ENCODE measurements at regions not wholly inside any gene's neighbourhood (a gene's known extent, or its start where the extent isn't known, plus 50 kb on each side); places are given as distances from the start of the nearest gene placed in this dataset.
"Not testable (repeated sequence)": the region's sequence is repeated elsewhere in the genome, so short reads cannot be mapped to it uniquely, and the experiment has no call there.

- H3K9me3 ChIP-seq (ENCODE audit: control extremely low read depth in 1 of 5, control insufficient read depth in 4 of 5, insufficient read depth in 2 of 5, low read depth in 1 of 5, low read length in 4 of 5); H3K27me3 ChIP-seq (replicated peaks in 2 of 5; ENCODE audit: control insufficient read depth in 4 of 5, insufficient read depth in 5 of 5, low read length in 4 of 5); DNase-seq; CTCF ChIA-PET; H3K4me1 ChIP-seq (ENCODE audit: control extremely low read depth in 1 of 4, control insufficient read depth in 4 of 4, insufficient read depth in 4 of 4, low read length in 3 of 4); POLR2A ChIA-PET; H3K36me3 ChIP-seq (ENCODE audit: control insufficient read depth in 4 of 4, insufficient read depth in 4 of 4, low read length in 3 of 4); H3K27ac ChIP-seq (ENCODE audit: insufficient read depth in 1 of 2, low read depth in 1 of 2, low read length in 2 of 2, poor library complexity in 1 of 2, severe bottlenecking in 2 of 2); H3K4me3 ChIP-seq (ENCODE audit: control insufficient read depth in 1 of 7, extremely low read depth in 1 of 7, insufficient read depth in 4 of 7, low read depth in 2 of 7, low read length in 6 of 7): not testable (repeated sequence)
- no CpG with 5 or more reads among the region's 3 CpGs for WGBS (ENCODE audit: insufficient coverage)
Observed at GRCh38 chr11:110360781-110361408, 64.5 kb upstream of the RDX start.

- WGBS (ENCODE audit: insufficient coverage): 36% methylated on average over 5 of the region's 6 CpGs
- no peaks in the 10 kb centered on the region for H3K9me3 ChIP-seq (ENCODE audit: control extremely low read depth in 1 of 5, control insufficient read depth in 4 of 5, insufficient read depth in 2 of 5, low read depth in 1 of 5, low read length in 4 of 5)
- ChIA-PET POLR2A (no interaction called here), CTCF (interaction anchor here (1.0 to 1.2 kb wide), 2 partner anchors 10 to 34 kb away, joined by 3 to 4 read pairs; no protein-coding TSS in a partner anchor)
- H3K4me3 ChIP-seq (ENCODE audit: control insufficient read depth in 1 of 7, extremely low read depth in 1 of 7, insufficient read depth in 4 of 7, low read depth in 2 of 7, low read length in 6 of 7): no peak overlapping the region
- H3K27ac ChIP-seq (ENCODE audit: insufficient read depth in 1 of 2, low read depth in 1 of 2, low read length in 2 of 2, poor library complexity in 1 of 2, severe bottlenecking in 2 of 2): no peak overlapping the region
- no peaks in the 10 kb centered on the region for H3K36me3 ChIP-seq (ENCODE audit: control insufficient read depth in 4 of 4, insufficient read depth in 4 of 4, low read length in 3 of 4)
- H3K27me3 ChIP-seq (replicated peaks in 2 of 5; ENCODE audit: control insufficient read depth in 4 of 5, insufficient read depth in 5 of 5, low read length in 4 of 5): no peaks in the 10 kb centered on the region
- peaks cover 0 to 9% (median 5%) of the 10 kb centered on the region in 4 experiments for H3K4me1 ChIP-seq (ENCODE audit: control extremely low read depth in 1 of 4, control insufficient read depth in 4 of 4, insufficient read depth in 4 of 4, low read length in 3 of 4)
- no peak for DNase-seq
Observed at GRCh38 chr11:110362971-110363509, 66.6 kb upstream of the RDX start.

- POLR2A ChIA-PET: no interaction called here
Observed at GRCh38 chr11:110366291-110366690, 63.5 kb upstream of the FDX1 start.

GRCh38 chr11:110367571-110367970, 62.2 kb upstream of the FDX1 start:
- POLR2A ChIA-PET: no interaction called here
- H3K9me3 ChIP-seq (ENCODE audit: control extremely low read depth in 1 of 5, control insufficient read depth in 4 of 5, insufficient read depth in 2 of 5, low read depth in 1 of 5, low read length in 4 of 5): no peaks in the 10 kb centered on the region
- WGBS (ENCODE audit: insufficient coverage): no CpG with 5 or more reads among the region's 2 CpGs
- CTCF ChIA-PET: interaction anchor here (0.7 to 5.5 kb wide), 9 partner anchors 8 to 1557 kb away, joined by 3 to 46 read pairs (median 4); no protein-coding TSS in a partner anchor
- no peaks in the 10 kb centered on the region for H3K27me3 ChIP-seq (replicated peaks in 2 of 5; ENCODE audit: control insufficient read depth in 4 of 5, insufficient read depth in 5 of 5, low read length in 4 of 5)
- H3K4me3 ChIP-seq (ENCODE audit: control insufficient read depth in 1 of 7, extremely low read depth in 1 of 7, insufficient read depth in 4 of 7, low read depth in 2 of 7, low read length in 6 of 7): no peak overlapping the region
- DNase-seq: no peak
- no peaks in the 10 kb centered on the region for H3K36me3 ChIP-seq (ENCODE audit: control insufficient read depth in 4 of 4, insufficient read depth in 4 of 4, low read length in 3 of 4)
- no peak overlapping the region for H3K27ac ChIP-seq (ENCODE audit: insufficient read depth in 1 of 2, low read depth in 1 of 2, low read length in 2 of 2, poor library complexity in 1 of 2, severe bottlenecking in 2 of 2)
- H3K4me1 ChIP-seq (ENCODE audit: control extremely low read depth in 1 of 4, control insufficient read depth in 4 of 4, insufficient read depth in 4 of 4, low read length in 3 of 4): peaks cover 0 to 9% (median 5%) of the 10 kb centered on the region in 4 experiments

More at GRCh38 chr11:110366291-110366690, 63.5 kb upstream of the FDX1 start:
- H3K9me3 ChIP-seq (ENCODE audit: control extremely low read depth in 1 of 5, control insufficient read depth in 4 of 5, insufficient read depth in 2 of 5, low read depth in 1 of 5, low read length in 4 of 5): no peaks in the 10 kb centered on the region
- DNase-seq: no peak
- H3K27ac ChIP-seq (ENCODE audit: insufficient read depth in 1 of 2, low read depth in 1 of 2, low read length in 2 of 2, poor library complexity in 1 of 2, severe bottlenecking in 2 of 2): no peak overlapping the region
- WGBS (ENCODE audit: insufficient coverage): no CpG with 5 or more reads among the region's 6 CpGs
- no peaks in the 10 kb centered on the region for H3K27me3 ChIP-seq (replicated peaks in 2 of 5; ENCODE audit: control insufficient read depth in 4 of 5, insufficient read depth in 5 of 5, low read length in 4 of 5)
- no peaks in the 10 kb centered on the region for H3K36me3 ChIP-seq (ENCODE audit: control insufficient read depth in 4 of 4, insufficient read depth in 4 of 4, low read length in 3 of 4)
- H3K4me1 ChIP-seq (ENCODE audit: control extremely low read depth in 1 of 4, control insufficient read depth in 4 of 4, insufficient read depth in 4 of 4, low read length in 3 of 4): peaks cover 0 to 9% (median 5%) of the 10 kb centered on the region in 4 experiments
- no peak overlapping the region for H3K4me3 ChIP-seq (ENCODE audit: control insufficient read depth in 1 of 7, extremely low read depth in 1 of 7, insufficient read depth in 4 of 7, low read depth in 2 of 7, low read length in 6 of 7)
- CTCF ChIA-PET: interaction anchor here (1.7 to 5.5 kb wide), 4 partner anchors 11 to 166 kb away, joined by 6 to 46 read pairs (median 10); no protein-coding TSS in a partner anchor

- POLR2A ChIA-PET: no interaction called here
- H3K27ac ChIP-seq (ENCODE audit: insufficient read depth in 1 of 2, low read depth in 1 of 2, low read length in 2 of 2, poor library complexity in 1 of 2, severe bottlenecking in 2 of 2): no peak overlapping the region
- no peaks in the 10 kb centered on the region for H3K27me3 ChIP-seq (replicated peaks in 2 of 5; ENCODE audit: control insufficient read depth in 4 of 5, insufficient read depth in 5 of 5, low read length in 4 of 5)
- WGBS (ENCODE audit: insufficient coverage): 100% methylated on average over 1 of the region's 1 CpG
- no peaks in the 10 kb centered on the region for H3K4me1 ChIP-seq (ENCODE audit: control extremely low read depth in 1 of 4, control insufficient read depth in 4 of 4, insufficient read depth in 4 of 4, low read length in 3 of 4)
- CTCF ChIA-PET: no interaction called here
- no peak overlapping the region for H3K4me3 ChIP-seq (ENCODE audit: control insufficient read depth in 1 of 7, extremely low read depth in 1 of 7, insufficient read depth in 4 of 7, low read depth in 2 of 7, low read length in 6 of 7)
- H3K36me3 ChIP-seq (ENCODE audit: control insufficient read depth in 4 of 4, insufficient read depth in 4 of 4, low read length in 3 of 4): no peaks in the 10 kb centered on the region
- no peak for DNase-seq
- no peaks in the 10 kb centered on the region for H3K9me3 ChIP-seq (ENCODE audit: control extremely low read depth in 1 of 5, control insufficient read depth in 4 of 5, insufficient read depth in 2 of 5, low read depth in 1 of 5, low read length in 4 of 5)
Observed at GRCh38 chr11:110371084-110371483, 58.7 kb upstream of the FDX1 start.

GRCh38 chr11:110373051-110373702, 56.6 kb upstream of the FDX1 start:
- H3K4me3 ChIP-seq (ENCODE audit: control insufficient read depth in 1 of 7, extremely low read depth in 1 of 7, insufficient read depth in 4 of 7, low read depth in 2 of 7, low read length in 6 of 7): no peak overlapping the region
- ChIA-PET CTCF (interaction anchor here (1.5 kb wide), 1 partner anchor 10 kb away, joined by 4 read pairs; no protein-coding TSS in a partner anchor), POLR2A (no interaction called here)
- 95% methylated on average over 4 of the region's 5 CpGs for WGBS (ENCODE audit: insufficient coverage)
- DNase-seq: peak in 1 of 3 donors; percentile 2
- no peaks in the 10 kb centered on the region for H3K9me3 ChIP-seq (ENCODE audit: control extremely low read depth in 1 of 5, control insufficient read depth in 4 of 5, insufficient read depth in 2 of 5, low read depth in 1 of 5, low read length in 4 of 5)
- peaks cover 0 to 9% (median 2%) of the 10 kb centered on the region in 4 experiments for H3K4me1 ChIP-seq (ENCODE audit: control extremely low read depth in 1 of 4, control insufficient read depth in 4 of 4, insufficient read depth in 4 of 4, low read length in 3 of 4)
- no peak overlapping the region for H3K27ac ChIP-seq (ENCODE audit: insufficient read depth in 1 of 2, low read depth in 1 of 2, low read length in 2 of 2, poor library complexity in 1 of 2, severe bottlenecking in 2 of 2)
- no peaks in the 10 kb centered on the region for H3K36me3 ChIP-seq (ENCODE audit: control insufficient read depth in 4 of 4, insufficient read depth in 4 of 4, low read length in 3 of 4)
- no peaks in the 10 kb centered on the region for H3K27me3 ChIP-seq (replicated peaks in 2 of 5; ENCODE audit: control insufficient read depth in 4 of 5, insufficient read depth in 5 of 5, low read length in 4 of 5)

- no peak overlapping the region for H3K27ac ChIP-seq (ENCODE audit: insufficient read depth in 1 of 2, low read depth in 1 of 2, low read length in 2 of 2, poor library complexity in 1 of 2, severe bottlenecking in 2 of 2)
Observed at GRCh38 chr11:110374921-110375320, 54.8 kb upstream of the FDX1 start.

More at GRCh38 chr11:110374921-110375320, 54.8 kb upstream of the FDX1 start:
- Histone ChIP-seq H3K4me3 (ENCODE audit: control insufficient read depth in 1 of 7, extremely low read depth in 1 of 7, insufficient read depth in 4 of 7, low read depth in 2 of 7, low read length in 6 of 7) (no peak overlapping the region), H3K27me3 (replicated peaks in 2 of 5; ENCODE audit: control insufficient read depth in 4 of 5, insufficient read depth in 5 of 5, low read length in 4 of 5) (no peaks in the 10 kb centered on the region), H3K36me3 (ENCODE audit: control insufficient read depth in 4 of 4, insufficient read depth in 4 of 4, low read length in 3 of 4) (no peaks in the 10 kb centered on the region), H3K4me1 (ENCODE audit: control extremely low read depth in 1 of 4, control insufficient read depth in 4 of 4, insufficient read depth in 4 of 4, low read length in 3 of 4) (peaks cover 0 to 9% (median 2%) of the 10 kb centered on the region in 4 experiments), H3K9me3 (ENCODE audit: control extremely low read depth in 1 of 5, control insufficient read depth in 4 of 5, insufficient read depth in 2 of 5, low read depth in 1 of 5, low read length in 4 of 5) (no peaks in the 10 kb centered on the region)
- DNase-seq: peak in 1 of 3 donors; percentile 5
- CTCF ChIA-PET: interaction anchor here (0.6 to 2.3 kb wide), 4 partner anchors 60 to 430 kb away, joined by 3 to 14 read pairs (median 7); no protein-coding TSS in a partner anchor
- POLR2A ChIA-PET: no interaction called here

Data from common myeloid progenitor, CD34-positive (primary cell).